OCI-LY7 (cell line): ENCODE measurements at regions not wholly inside any gene's neighbourhood (a gene's known extent, or its start where the extent isn't known, plus 50 kb on each side); places are given as distances from the start of the nearest gene placed in this dataset.

Source experiments
- BruUV-seq: library from RNA; stranded (reverse); fragments of 400-500 nt; replicated peaks from 2 replicates; lab custom pipeline; 2021; lab: Mats Ljungman, UMichigan
- CTCF ChIA-PET: fragments of 300-600 bp; sonication (Branson Sonifier 250); formaldehyde crosslinking; loops from one replicate; lab custom pipeline; 2022; ENCODE audit warnings: antibody characterized with exemption; ENCODE audit not compliant: unreplicated experiment; lab: Charles Lee
- POLR2A ChIA-PET: fragments of 300-600 bp; sonication (Branson Sonifier 250); formaldehyde crosslinking; loops from one replicate; lab custom pipeline; 2022; ENCODE audit warnings: antibody characterized with exemption; lab: Charles Lee
- DNase-seq: peaks from one replicate; pipeline ENCODE4 v3.0.0-alpha.2; 2015; ENCODE audit warnings: low spot score
- H2AFZ ChIP-seq: fragments of 200-600 bp; sonication (generic), shearing (Covaris generic); 2 replicates; pipeline ENCODE4 v1.6.1; 2014; ENCODE audit warnings: mild to moderate bottlenecking, antibody characterized with exemption, low read length, moderate library complexity
- H3K27ac ChIP-seq: fragments of 200-600 bp; sonication (generic); 2 replicates; pipeline ENCODE4 v1.5.1; 2014; ENCODE audit warnings: mixed run types, low read depth, mild to moderate bottlenecking, moderate library complexity, low read length, inconsistent platforms; ENCODE audit not compliant: poor library complexity, severe bottlenecking
- H3K36me3 ChIP-seq: fragments of 200-600 bp; sonication (generic); 2 replicates; pipeline ENCODE4 v1.6.1; 2014; ENCODE audit warnings: mild to moderate bottlenecking, antibody characterized with exemption, low read length, moderate library complexity, mixed read lengths; ENCODE audit not compliant: insufficient read depth
- H3K4me1 ChIP-seq: fragments of 200-600 bp; sonication (generic); 2 replicates; pipeline ENCODE4 v1.5.1; 2014; ENCODE audit warnings: mild to moderate bottlenecking, low read length; ENCODE audit not compliant: insufficient read depth, poor library complexity, severe bottlenecking
- H3K4me2 ChIP-seq: fragments of 200-600 bp; sonication (generic); 2 replicates; pipeline ENCODE4 v1.6.1; 2014; ENCODE audit warnings: mild to moderate bottlenecking, low read length
- H3K4me3 ChIP-seq: fragments of 200-600 bp; sonication (generic); 2 replicates; pipeline ENCODE4 v1.5.1; 2014; ENCODE audit warnings: mild to moderate bottlenecking, low read depth, low read length; ENCODE audit not compliant: poor library complexity, severe bottlenecking
- H3K79me2 ChIP-seq: fragments of 200-600 bp; sonication (generic); 2 replicates; pipeline ENCODE4 v1.6.1; 2016; ENCODE audit warnings: low read depth, mild to moderate bottlenecking, low read length, moderate library complexity, mixed read lengths; ENCODE audit not compliant: insufficient read depth
- H3K9me2 ChIP-seq: fragments of 200-600 bp; sonication (generic); 2 replicates; pipeline ENCODE4 v1.6.1; 2016; ENCODE audit warnings: mild to moderate bottlenecking, low read length, mixed read lengths; ENCODE audit not compliant: insufficient read depth
- H3K9me3 ChIP-seq: fragments of 200-600 bp; sonication (generic); 2 replicates; pipeline ENCODE4 v1.6.1; 2014; ENCODE audit warnings: mild to moderate bottlenecking, mixed run types, low read length, mixed read lengths
- H4K20me1 ChIP-seq: fragments of 200-600 bp; sonication (generic); 2 replicates; pipeline ENCODE4 v1.6.1; 2014; ENCODE audit warnings: mild to moderate bottlenecking, antibody characterized with exemption, low read length, moderate library complexity, mixed read lengths; ENCODE audit not compliant: insufficient read depth
- EZH2phosphoT487 ChIP-seq: fragments of 200-600 bp; sonication (generic); IDR thresholded peaks from 2 replicates; pipeline ENCODE4 v1.6.1; 2018; ENCODE audit warnings: low read depth, borderline replicate concordance, mild to moderate bottlenecking, mixed run types, antibody characterized with exemption, low read length, moderate library complexity, mixed read lengths
- intact Hi-C: fragments of 100-400 bp; cut with micrococcal nuclease; formaldehyde crosslinking; loops from one replicate; pipeline ENCODE4 v1.10.0; 2022; ENCODE audit not compliant: unreplicated experiment
- TF ChIP-seq, protein P1 (sequence below): fragments of 200-600 bp; sonication (generic); conservative IDR thresholded peaks from 2 replicates; pipeline ENCODE4 v1.5.1; 2014; ENCODE audit warnings: mild to moderate bottlenecking, antibody characterized with exemption, low read length, moderate library complexity, mixed read lengths

DNA sequence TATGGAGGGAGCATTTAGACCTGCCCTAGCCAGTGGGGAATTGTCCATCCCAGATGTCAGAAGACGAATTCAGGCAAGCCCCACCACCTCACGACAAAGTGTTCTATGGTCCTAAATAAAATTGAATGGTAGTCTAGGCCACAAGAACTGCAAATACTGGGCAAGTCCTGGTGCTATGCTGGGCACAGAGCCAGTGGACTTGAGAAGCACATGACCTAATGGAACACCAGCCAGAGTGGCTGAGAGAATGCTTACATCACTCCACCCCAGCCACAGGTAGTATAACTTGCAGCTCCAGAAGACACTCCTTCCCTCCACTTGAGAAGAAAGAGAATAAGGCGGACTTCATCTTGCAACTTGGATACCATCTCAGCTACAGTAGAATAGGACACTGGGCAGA lies 567.3 kb upstream of the CXADR start:
- CTCF ChIA-PET = no interaction called here
- Histone ChIP-seq H3K4me3 (no peak overlapping the region), H3K4me1 (no peaks in the 10 kb centered on the region), H4K20me1 (no peaks in the 10 kb centered on the region), H3K27ac (no peak overlapping the region), H3K79me2 (no peaks in the 10 kb centered on the region), H2AFZ (no peak overlapping the region), H3K9me3 (no peaks in the 10 kb centered on the region), H3K36me3 (no peaks in the 10 kb centered on the region), H3K4me2 (no peak overlapping the region), H3K9me2 (no peaks in the 10 kb centered on the region)
- no peak for DNase-seq
- POLR2A ChIA-PET = no interaction called here
- TF ChIP-seq EZH2phosphoT487 = no peak
- TF ChIP-seq, protein P1, sequence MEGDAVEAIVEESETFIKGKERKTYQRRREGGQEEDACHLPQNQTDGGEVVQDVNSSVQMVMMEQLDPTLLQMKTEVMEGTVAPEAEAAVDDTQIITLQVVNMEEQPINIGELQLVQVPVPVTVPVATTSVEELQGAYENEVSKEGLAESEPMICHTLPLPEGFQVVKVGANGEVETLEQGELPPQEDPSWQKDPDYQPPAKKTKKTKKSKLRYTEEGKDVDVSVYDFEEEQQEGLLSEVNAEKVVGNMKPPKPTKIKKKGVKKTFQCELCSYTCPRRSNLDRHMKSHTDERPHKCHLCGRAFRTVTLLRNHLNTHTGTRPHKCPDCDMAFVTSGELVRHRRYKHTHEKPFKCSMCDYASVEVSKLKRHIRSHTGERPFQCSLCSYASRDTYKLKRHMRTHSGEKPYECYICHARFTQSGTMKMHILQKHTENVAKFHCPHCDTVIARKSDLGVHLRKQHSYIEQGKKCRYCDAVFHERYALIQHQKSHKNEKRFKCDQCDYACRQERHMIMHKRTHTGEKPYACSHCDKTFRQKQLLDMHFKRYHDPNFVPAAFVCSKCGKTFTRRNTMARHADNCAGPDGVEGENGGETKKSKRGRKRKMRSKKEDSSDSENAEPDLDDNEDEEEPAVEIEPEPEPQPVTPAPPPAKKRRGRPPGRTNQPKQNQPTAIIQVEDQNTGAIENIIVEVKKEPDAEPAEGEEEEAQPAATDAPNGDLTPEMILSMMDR = no peak
- BruUV-seq = no TSS peak
- intact Hi-C loops = no loop called here

GRCh38 chr21:16956824-16957223 lies 556.0 kb upstream of the CXADR start:
- TF ChIP-seq, protein P1 = no peak
- TF ChIP-seq EZH2phosphoT487 = no peak
- H3K4me2 ChIP-seq = no peak overlapping the region
- H4K20me1 ChIP-seq = no peaks in the 10 kb centered on the region
- no peaks in the 10 kb centered on the region for H3K79me2 ChIP-seq
- ChIA-PET CTCF (no interaction called here), POLR2A (interaction anchor here (0.6 kb wide), 1 partner anchor 741 kb away, joined by 3 read pairs; no protein-coding TSS in a partner anchor)
- no peaks in the 10 kb centered on the region for H3K36me3 ChIP-seq
- no peak overlapping the region for H3K27ac ChIP-seq
- H3K4me1 ChIP-seq = no peaks in the 10 kb centered on the region
- DNase-seq = no peak
- intact Hi-C loops = no loop called here
- no TSS peak for BruUV-seq
- no peak overlapping the region for H3K4me3 ChIP-seq
- no peaks in the 10 kb centered on the region for H3K9me2 ChIP-seq
- no peak overlapping the region for H2AFZ ChIP-seq
- H3K9me3 ChIP-seq = no peaks in the 10 kb centered on the region

DNA sequence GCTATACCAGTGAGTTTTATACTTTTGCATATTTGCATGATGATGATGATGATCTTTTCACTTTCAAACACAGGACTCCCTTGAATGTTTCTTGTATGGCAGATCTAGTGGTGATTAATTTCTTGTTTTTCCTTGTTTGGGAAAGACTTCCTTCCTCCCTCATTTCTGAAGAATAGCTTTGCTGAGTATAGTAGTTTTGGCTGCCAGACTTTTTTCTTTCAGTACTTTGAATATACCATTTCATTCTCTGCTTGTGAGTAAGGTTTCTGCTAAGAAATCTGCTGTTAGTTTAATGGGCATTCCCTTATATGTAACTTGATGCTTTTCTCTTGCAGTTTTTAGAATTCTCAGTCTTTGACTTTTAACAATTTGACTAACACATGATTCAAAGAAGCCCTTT lies 547.4 kb upstream of the CXADR start:
- Histone ChIP-seq H3K27ac (no peak overlapping the region), H3K9me3 (0 out of 2 replicates have a peak, but pooled peaks cover 6% of the 10 kb centered on the region), H3K36me3 (no peaks in the 10 kb centered on the region), H2AFZ (no peak overlapping the region), H4K20me1 (no peaks in the 10 kb centered on the region), H3K4me2 (no peak overlapping the region), H3K9me2 (no peaks in the 10 kb centered on the region), H3K79me2 (no peaks in the 10 kb centered on the region), H3K4me1 (no peaks in the 10 kb centered on the region), H3K4me3 (no peak overlapping the region)
- DNase-seq = no peak
- BruUV-seq = no TSS peak
- TF ChIP-seq, protein P1 = no peak
- TF ChIP-seq EZH2phosphoT487 = no peak
- POLR2A ChIA-PET = interaction anchor here (1.1 kb wide), 1 partner anchor 206 kb away, joined by 3 read pairs; no protein-coding TSS in a partner anchor
- CTCF ChIA-PET = no interaction called here
- intact Hi-C loops = no loop called here
